ENCODE measurements at regions not wholly inside any gene's neighbourhood (a gene's known extent, or its start where the extent isn't known, plus 50 kb on each side); places are given as distances from the start of the nearest gene placed in this dataset.

- TF ChIP-seq CTCF (conservative IDR thresholded peaks at IDR 0.05 in 1 of 2, IDR thresholded peaks at IDR 0.05 in 1 of 2; ENCODE audit: extremely low read depth in 1 of 2, insufficient read depth in 1 of 2, low read depth in 1 of 2, low read length in 2 of 2) (no peak), EZH2 (IDR thresholded peaks at IDR 0.05; ENCODE audit: borderline replicate concordance, low read length) (no peak)
Observed at GRCh38 chr10:8211631-8212030, 157.1 kb downstream of the GATA3 start.

Data from mammary epithelial cell (primary cell).